HL-60 (cell line): ENCODE measurements at regions not wholly inside any gene's neighbourhood (a gene's known extent, or its start where the extent isn't known, plus 50 kb on each side); places are given as distances from the start of the nearest gene placed in this dataset.

Source experiments
- CTCF ChIP-seq: IDR thresholded peaks from one replicate; pipeline ENCODE4 v1.5.1; 2011; ENCODE audit warnings: low read length, control low read depth, inconsistent platforms; ENCODE audit not compliant: insufficient read depth
- GABPA ChIP-seq: IDR thresholded peaks from 2 replicates; pipeline ENCODE4 v1.6.1; 2012; ENCODE audit warnings: low read depth
- POLR2AphosphoS5 ChIP-seq: IDR thresholded peaks from 2 replicates; pipeline ENCODE4 v1.6.1; 2012; ENCODE audit warnings: low read depth
- REST ChIP-seq: IDR thresholded peaks from 2 replicates; pipeline ENCODE4 v1.6.1; 2012; ENCODE audit warnings: low read depth; ENCODE audit not compliant: insufficient replicate concordance

- TF ChIP-seq CTCF, result no peak
- no peak for TF ChIP-seq REST
- no peak for TF ChIP-seq POLR2AphosphoS5
- TF ChIP-seq GABPA, result no peak
Observed at GRCh38 chr2:21356857-21357255, 233.1 kb downstream of the TDRD15 start.
